Smooth muscle cell (in vitro differentiated cells): ENCODE measurements at regions not wholly inside any gene's neighbourhood (a gene's known extent, or its start where the extent isn't known, plus 50 kb on each side); places are given as distances from the start of the nearest gene placed in this dataset.

Experiments
- DNase-seq: peaks from one replicate; lab custom pipeline; 2025; ENCODE audit not compliant: unreplicated experiment; lab: John Stamatoyannopoulos, UW
- H2AFZ ChIP-seq: fragments of 200-600 bp; sonication (generic); 2 replicates; pipeline ENCODE4 v1.6.0; 2016; ENCODE audit warnings: antibody characterized with exemption, low read depth, mild to moderate bottlenecking
- H3F3A ChIP-seq: fragments of 200-600 bp; sonication (generic); 2 replicates; pipeline ENCODE4 v1.6.0; 2017; ENCODE audit warnings: antibody characterized with exemption, low read depth
- H3K27ac ChIP-seq: fragments of 200-600 bp; sonication (generic); 2 replicates; pipeline ENCODE4 v1.5.1; 2016; ENCODE audit warnings: low read depth, mild to moderate bottlenecking
- H3K27me3 ChIP-seq: fragments of 200-600 bp; sonication (generic); 2 replicates; pipeline ENCODE4 v1.6.1; 2016; ENCODE audit warnings: low read depth, mild to moderate bottlenecking
- H3K36me3 ChIP-seq: fragments of 200-600 bp; sonication (generic); 2 replicates; pipeline ENCODE4 v1.5.1; 2016; ENCODE audit warnings: low read depth
- H3K4me1 ChIP-seq: fragments of 200-600 bp; sonication (generic); 2 replicates; pipeline ENCODE4 v1.5.1; 2016; ENCODE audit warnings: low read depth
- H3K4me2 ChIP-seq: fragments of 200-600 bp; sonication (generic); 2 replicates; pipeline ENCODE4 v1.6.0; 2016; ENCODE audit warnings: mild to moderate bottlenecking
- H3K4me3 ChIP-seq: fragments of 200-600 bp; sonication (generic); 2 replicates; pipeline ENCODE4 v1.5.1; 2016; ENCODE audit warnings: mild to moderate bottlenecking
- H3K79me2 ChIP-seq: fragments of 200-600 bp; sonication (generic); 2 replicates; pipeline ENCODE4 v1.6.0; 2016; ENCODE audit warnings: low read depth, mild to moderate bottlenecking
- H3K9ac ChIP-seq: fragments of 200-600 bp; sonication (generic); 2 replicates; pipeline ENCODE4 v1.6.0; 2016; ENCODE audit warnings: low read depth
- H3K9me3 ChIP-seq: fragments of 200-600 bp; sonication (generic); replicated peaks from 2 replicates; pipeline ENCODE4 v1.5.1; 2016; ENCODE audit warnings: low read depth
- H4K20me1 ChIP-seq: fragments of 200-600 bp; sonication (generic); 2 replicates; pipeline ENCODE4 v1.6.0; 2016; ENCODE audit warnings: low read depth
- CTCF ChIP-seq: fragments of 200-600 bp; sonication (generic); IDR thresholded peaks from 2 replicates; pipeline ENCODE4 v1.5.1; 2017; ENCODE audit warnings: borderline replicate concordance, mild to moderate bottlenecking, antibody characterized with exemption; ENCODE audit not compliant: insufficient read depth, poor library complexity, severe bottlenecking
- WGBS: methylation state at CpG from one replicate; pipeline ENCODE4 v1.1.7; 2016; ENCODE audit warnings: low lambda C conversion rate; 5-methylcytosine and 5-hydroxymethylcytosine counted together

GRCh38 chr6:138716971-138717665 is 56.5 kb upstream of the CCDC28A start:
- Histone ChIP-seq H3K4me3 (no peak overlapping the region), H3K9ac (no peak overlapping the region), H3F3A (peaks cover 3% of the 10 kb centered on the region), H3K27ac (no peak overlapping the region), H3K9me3 (peaks cover 4% of the 10 kb centered on the region), H3K27me3 (no peaks in the 10 kb centered on the region), H2AFZ (no peak overlapping the region), H3K79me2 (no peaks in the 10 kb centered on the region), H3K4me1 (peaks cover under 1% of the 10 kb centered on the region), H3K36me3 (no peaks in the 10 kb centered on the region), H4K20me1 (no peaks in the 10 kb centered on the region), H3K4me2 (no peak overlapping the region)
- TF ChIP-seq CTCF: no peak
- no peak for DNase-seq
- 96% methylated on average over 4 of the region's 4 CpGs for whole genome bisulfite sequencing

GRCh38 chr6:138719011-138719635 is 54.4 kb upstream of the CCDC28A start:
- WGBS: 62% methylated on average over 3 of the region's 3 CpGs
- H3K4me1 ChIP-seq: peaks cover 12% of the 10 kb centered on the region

GRCh38 chr6:138719744-138720143 is 53.8 kb upstream of the CCDC28A start:
- H4K20me1 ChIP-seq: no peaks in the 10 kb centered on the region
- no peak for DNase-seq
- no peak overlapping the region for H2AFZ ChIP-seq
- no peaks in the 10 kb centered on the region for H3K27me3 ChIP-seq
- peaks cover 4% of the 10 kb centered on the region for H3K9me3 ChIP-seq
- no peak overlapping the region for H3K27ac ChIP-seq
- peaks cover 12% of the 10 kb centered on the region for H3F3A ChIP-seq
- 88% methylated on average over 1 of the region's 1 CpG for WGBS
- no peak for TF ChIP-seq CTCF
- no peak overlapping the region for H3K4me3 ChIP-seq
- no peak overlapping the region for H3K9ac ChIP-seq
- H3K79me2 ChIP-seq: no peaks in the 10 kb centered on the region
- H3K36me3 ChIP-seq: no peaks in the 10 kb centered on the region
- peaks cover 13% of the 10 kb centered on the region for H3K4me1 ChIP-seq
- H3K4me2 ChIP-seq: no peak overlapping the region

More at GRCh38 chr6:138719011-138719635, 54.4 kb upstream of the CCDC28A start:
- peak overlapping the region; percentile 62 for H2AFZ ChIP-seq
- peak overlapping the region; percentile 24 for H3K4me2 ChIP-seq
- no peaks in the 10 kb centered on the region for H3K36me3 ChIP-seq
- H3K9me3 ChIP-seq: peaks cover 4% of the 10 kb centered on the region
- H4K20me1 ChIP-seq: no peaks in the 10 kb centered on the region
- TF ChIP-seq CTCF: no peak
- H3K9ac ChIP-seq: no peak overlapping the region
- no peak for DNase-seq
- peaks cover 12% of the 10 kb centered on the region for H3F3A ChIP-seq
- H3K27ac ChIP-seq: peak overlapping the region; percentile 54
- H3K4me3 ChIP-seq: no peak overlapping the region
- H3K79me2 ChIP-seq: no peaks in the 10 kb centered on the region
- no peaks in the 10 kb centered on the region for H3K27me3 ChIP-seq
